ENCODE measurements at regions not wholly inside any gene's neighbourhood (a gene's known extent, or its start where the extent isn't known, plus 50 kb on each side); places are given as distances from the start of the nearest gene placed in this dataset.
"Not testable (repeated sequence)": the region's sequence is repeated elsewhere in the genome, so short reads cannot be mapped to it uniquely, and the experiment has no call there.

DNA sequence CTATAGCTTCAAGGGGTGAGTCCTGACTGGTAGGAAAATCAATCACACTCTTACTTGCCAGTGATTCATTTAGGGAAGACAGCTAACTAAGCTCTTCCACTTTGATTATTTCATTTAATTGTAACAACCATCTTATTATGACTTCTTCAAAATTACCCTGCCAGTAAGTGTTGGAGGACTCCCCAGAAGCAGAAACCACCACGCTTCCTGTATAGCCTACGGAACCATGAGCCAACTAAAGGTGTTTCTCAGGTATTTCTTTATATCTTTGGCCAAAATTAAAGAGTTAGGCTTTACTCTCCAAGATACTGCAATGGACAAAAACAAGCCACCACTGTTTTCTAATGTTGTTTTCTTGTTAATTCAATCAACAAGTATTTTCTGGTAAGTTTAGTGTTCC, 61.0 kb downstream of the FOXD4L5 start:
- not testable (repeated sequence) for H3K4me1 Mint-ChIP-seq (ENCODE audit: low read depth); H3K27ac Mint-ChIP-seq; H3K4me3 Mint-ChIP-seq; H3K9me3 Mint-ChIP-seq; H3K36me3 Mint-ChIP-seq (ENCODE audit: low read depth); DNase-seq; H3K27me3 Mint-ChIP-seq

DNA sequence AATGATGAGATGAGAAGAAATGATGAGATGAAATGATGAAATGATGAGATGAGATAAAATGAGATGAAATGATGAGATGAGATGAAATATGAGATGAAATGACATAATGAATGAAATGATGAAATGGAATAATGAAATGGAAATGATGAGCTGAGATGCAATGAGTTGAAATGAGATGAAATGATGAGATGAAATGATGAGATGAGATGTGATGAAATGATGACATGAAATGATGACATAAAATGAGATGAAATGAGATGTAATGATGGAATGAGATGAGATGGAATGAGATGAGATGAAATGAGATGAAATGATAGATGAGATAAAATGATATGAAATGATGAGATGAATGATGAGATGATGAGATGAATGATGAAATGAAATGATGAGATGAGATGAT, 76.2 kb downstream of the FOXD4L5 start:
- not testable (repeated sequence) for H3K36me3 Mint-ChIP-seq (ENCODE audit: low read depth); H3K9me3 Mint-ChIP-seq; DNase-seq; H3K4me1 Mint-ChIP-seq (ENCODE audit: low read depth); H3K27me3 Mint-ChIP-seq; H3K4me3 Mint-ChIP-seq
- H3K27ac Mint-ChIP-seq = peak overlapping the region; percentile 63

GRCh38 chr9:65207273-65207672, 77.7 kb downstream of the FOXD4L5 start:
- H3K9me3 Mint-ChIP-seq; H3K4me3 Mint-ChIP-seq; DNase-seq; H3K36me3 Mint-ChIP-seq (ENCODE audit: low read depth); H3K27me3 Mint-ChIP-seq; H3K4me1 Mint-ChIP-seq (ENCODE audit: low read depth): not testable (repeated sequence)
- peak overlapping the region; percentile 71 for H3K27ac Mint-ChIP-seq

DNA sequence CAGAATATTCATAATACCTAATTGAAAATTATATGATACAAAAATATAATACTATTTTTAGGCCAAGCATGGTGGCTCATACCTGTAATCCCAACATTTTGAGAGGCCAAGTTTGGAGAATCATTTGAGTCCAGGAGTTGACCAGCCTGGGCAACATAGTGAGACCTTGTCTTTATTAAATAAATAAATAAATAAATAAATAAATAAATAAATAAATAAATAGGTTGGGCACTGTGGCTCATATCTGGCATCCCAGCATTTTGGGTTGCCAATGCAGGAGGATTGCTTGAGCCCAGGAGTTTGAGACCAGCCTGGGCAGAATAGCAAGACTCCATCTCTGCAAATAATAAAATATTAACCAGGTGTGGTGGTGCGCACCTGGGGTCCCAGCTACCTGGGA, 79.2 kb downstream of the FOXD4L5 start:
- not testable (repeated sequence) for H3K27ac Mint-ChIP-seq; H3K4me3 Mint-ChIP-seq; H3K9me3 Mint-ChIP-seq; DNase-seq; H3K4me1 Mint-ChIP-seq (ENCODE audit: low read depth); H3K27me3 Mint-ChIP-seq; H3K36me3 Mint-ChIP-seq (ENCODE audit: low read depth)

DNA sequence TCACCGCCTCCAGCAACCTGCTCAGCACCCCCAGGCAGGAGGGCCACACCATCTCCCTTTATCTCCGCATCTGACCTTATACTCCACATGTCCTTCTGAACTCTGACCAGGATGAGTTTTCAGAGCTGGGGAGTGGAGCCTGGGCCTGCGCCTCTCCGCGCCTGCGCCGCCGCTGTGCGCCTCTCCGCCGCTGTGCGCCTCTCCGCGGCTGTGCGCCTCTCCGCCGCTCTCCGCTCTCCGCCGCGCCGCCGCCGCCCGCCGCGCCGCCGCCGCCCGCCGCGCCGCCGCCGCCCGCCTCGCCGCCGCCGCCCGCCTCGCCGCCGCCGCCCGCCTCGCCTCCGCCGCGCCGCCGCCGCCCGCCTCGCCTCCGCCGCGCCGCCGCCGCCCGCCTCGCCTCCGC, 89.2 kb downstream of the FOXD4L5 start:
- not testable (repeated sequence) for H3K27ac Mint-ChIP-seq; H3K4me3 Mint-ChIP-seq; H3K27me3 Mint-ChIP-seq; DNase-seq; H3K36me3 Mint-ChIP-seq (ENCODE audit: low read depth); H3K4me1 Mint-ChIP-seq (ENCODE audit: low read depth); H3K9me3 Mint-ChIP-seq

GRCh38 chr9:65155937-65156336, 129.1 kb downstream of the FOXD4L5 start:
- H3K9me3 Mint-ChIP-seq; H3K4me1 Mint-ChIP-seq (ENCODE audit: low read depth); H3K4me3 Mint-ChIP-seq; H3K36me3 Mint-ChIP-seq (ENCODE audit: low read depth); DNase-seq; H3K27ac Mint-ChIP-seq; H3K27me3 Mint-ChIP-seq: not testable (repeated sequence)
